GM18508 (cell line): ENCODE measurements at regions not wholly inside any gene's neighbourhood (a gene's known extent, or its start where the extent isn't known, plus 50 kb on each side); places are given as distances from the start of the nearest gene placed in this dataset.
"Not testable (repeated sequence)": the region's sequence is repeated elsewhere in the genome, so short reads cannot be mapped to it uniquely, and the experiment has no call there.

Experiments
- ATAC-seq: cut with Tn5 transposase; IDR thresholded peaks from one replicate; pipeline ENCODE4 v1.9.1; 2021; ENCODE audit warnings: moderate number of reproducible peaks; ENCODE audit not compliant: insufficient read depth, unreplicated experiment

DNA sequence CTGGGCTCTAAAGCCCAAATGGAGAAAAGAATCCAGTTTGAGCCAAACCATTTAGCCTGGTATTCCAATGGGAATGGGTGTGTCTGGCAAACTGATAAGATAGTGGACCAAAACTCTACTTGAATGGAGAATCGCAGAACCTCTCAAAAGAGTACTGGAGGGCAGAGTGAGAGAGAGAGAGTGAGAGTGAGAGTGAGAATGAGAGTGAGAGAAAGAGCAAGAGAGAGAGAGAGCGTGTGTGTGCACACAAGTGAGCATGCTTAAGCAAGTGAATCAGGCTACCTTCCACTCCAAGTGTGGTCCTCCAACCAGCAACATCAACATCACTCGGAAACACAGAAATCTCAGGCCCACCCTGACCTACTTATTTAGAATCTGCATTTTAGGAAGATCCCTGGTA lies 58.8 kb downstream of the UQCRFS1 start:
- ATAC-seq, result no peak

DNA sequence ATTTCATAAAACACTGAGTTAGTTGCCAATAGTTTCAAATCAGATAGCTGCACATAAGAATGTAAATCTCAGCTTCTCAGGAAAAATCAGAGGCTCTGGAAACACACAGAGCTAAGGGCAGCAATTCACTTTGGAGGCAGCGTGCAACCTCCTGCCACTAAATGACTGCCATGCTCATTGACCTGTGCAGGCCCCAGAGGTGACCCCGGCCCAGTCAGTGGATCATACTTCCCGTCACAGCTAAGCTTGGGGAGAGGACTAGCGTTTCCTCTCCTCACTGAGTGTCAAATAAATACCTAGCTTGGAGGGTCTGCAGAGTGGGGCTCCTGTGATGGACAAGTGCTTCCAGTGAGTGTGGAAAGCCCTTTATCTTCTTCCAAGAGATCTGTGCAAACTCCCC lies 67.2 kb downstream of the UQCRFS1 start:
- no peak for ATAC-seq

DNA sequence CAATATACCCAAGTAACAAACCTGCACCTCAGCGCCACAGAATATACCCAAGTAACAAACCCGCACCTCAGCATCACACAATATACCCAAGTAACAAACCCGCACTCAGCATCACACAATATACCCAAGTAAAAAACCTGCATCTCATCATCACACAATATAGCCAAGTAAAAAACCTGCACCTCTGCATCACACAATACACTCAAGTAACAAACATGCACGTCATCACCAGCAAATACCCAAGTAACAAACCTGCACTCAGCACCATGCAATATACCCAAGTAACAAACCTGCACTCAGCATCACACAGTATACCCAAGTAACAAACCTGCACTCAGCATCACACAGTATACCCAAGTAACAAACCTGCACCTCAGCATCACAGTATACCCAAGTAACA lies 69.8 kb downstream of the UQCRFS1 start:
- no peak for ATAC-seq

DNA sequence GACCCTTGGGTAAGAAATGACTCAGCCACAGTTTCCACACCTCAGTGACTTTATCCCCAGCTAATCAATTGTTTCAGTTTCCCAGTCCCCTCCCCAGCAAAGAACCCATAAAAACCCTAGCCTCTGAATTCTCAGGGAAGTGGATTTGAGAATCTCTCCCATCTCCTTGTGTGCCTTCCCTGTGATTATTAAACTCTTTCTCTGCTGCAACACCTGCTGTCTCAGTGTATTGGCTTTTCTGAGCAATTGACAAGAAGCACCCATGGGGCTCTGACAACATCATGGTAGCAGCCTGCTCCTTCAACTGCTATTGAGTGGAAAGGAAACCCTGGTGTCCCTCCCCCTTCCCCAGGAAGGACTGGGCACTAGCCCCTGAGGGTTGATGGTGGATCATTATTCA lies 73.7 kb downstream of the UQCRFS1 start:
- no peak for ATAC-seq

DNA sequence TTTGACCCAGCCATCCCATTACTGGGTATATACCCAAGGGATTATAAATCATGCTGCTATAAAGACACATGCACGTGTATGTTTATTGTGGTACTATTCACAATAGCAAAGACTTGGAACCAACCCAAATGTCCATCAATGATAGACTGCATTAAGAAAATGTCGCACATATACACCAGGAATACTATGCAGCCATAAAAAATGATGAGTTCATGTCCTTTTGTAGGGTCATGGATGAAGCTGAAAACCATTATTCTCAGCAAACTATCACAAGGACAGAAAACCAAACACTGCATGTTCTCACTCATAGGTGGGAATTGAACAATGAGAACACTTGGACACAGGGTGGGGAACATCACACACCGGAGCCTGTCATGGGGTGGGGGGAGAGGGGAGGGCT lies 74.7 kb downstream of the UQCRFS1 start:
- not testable (repeated sequence) for ATAC-seq

DNA sequence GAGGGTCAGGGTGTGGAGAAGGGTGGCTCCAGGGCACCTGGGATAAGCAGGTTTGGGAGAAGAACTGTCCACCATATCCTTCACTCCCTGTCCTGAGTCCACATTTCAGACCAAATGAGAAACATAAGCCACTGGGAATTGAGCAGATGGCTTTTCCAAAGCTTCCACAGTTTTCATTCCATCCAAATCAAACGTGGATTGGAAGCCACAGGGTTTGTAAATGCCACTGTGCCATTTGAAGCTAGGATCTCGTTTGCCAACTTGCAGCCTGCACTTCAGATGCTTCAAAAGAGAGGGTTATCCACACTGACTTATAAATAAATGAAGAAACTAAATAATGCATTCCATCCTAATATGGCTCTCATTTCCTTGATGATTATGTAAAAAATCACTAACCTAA lies 81.5 kb downstream of the UQCRFS1 start:
- no peak for ATAC-seq

DNA sequence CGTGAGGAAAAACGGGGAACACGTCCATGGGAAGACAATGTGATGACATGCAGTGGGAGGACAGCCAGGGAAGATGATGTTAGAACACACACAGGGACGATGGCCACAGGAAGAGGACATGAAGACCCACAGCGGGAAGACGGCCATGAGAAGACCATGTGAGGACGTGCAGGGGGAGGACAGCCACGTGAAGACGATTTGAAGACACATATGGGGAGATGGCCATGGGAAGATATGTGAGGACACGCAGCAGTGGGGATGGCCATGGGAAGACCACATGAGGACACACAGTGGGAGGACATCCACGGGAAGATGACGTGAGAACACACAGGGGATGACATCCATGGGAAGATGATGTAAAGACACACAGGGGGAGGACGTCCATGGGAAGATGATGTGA lies 83.8 kb downstream of the UQCRFS1 start:
- no peak for ATAC-seq

DNA sequence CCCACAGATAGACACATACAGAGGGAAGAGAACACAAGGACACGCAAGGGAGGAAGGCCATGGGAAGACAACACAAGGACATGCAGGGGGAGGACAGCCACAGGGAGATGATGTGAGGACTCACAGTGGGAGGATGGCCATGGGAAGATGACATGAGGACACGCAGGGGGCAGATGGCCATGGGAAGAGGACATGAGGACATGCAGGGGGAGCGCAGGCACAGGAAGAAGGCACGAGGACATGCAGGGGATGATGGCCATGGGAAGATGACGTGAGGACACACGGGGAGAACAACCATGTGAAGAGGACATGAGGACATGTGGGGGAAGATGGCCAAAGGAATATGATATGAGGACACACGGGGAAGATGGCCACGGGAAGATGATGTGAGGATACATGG lies 84.7 kb downstream of the UQCRFS1 start:
- no peak for ATAC-seq

DNA sequence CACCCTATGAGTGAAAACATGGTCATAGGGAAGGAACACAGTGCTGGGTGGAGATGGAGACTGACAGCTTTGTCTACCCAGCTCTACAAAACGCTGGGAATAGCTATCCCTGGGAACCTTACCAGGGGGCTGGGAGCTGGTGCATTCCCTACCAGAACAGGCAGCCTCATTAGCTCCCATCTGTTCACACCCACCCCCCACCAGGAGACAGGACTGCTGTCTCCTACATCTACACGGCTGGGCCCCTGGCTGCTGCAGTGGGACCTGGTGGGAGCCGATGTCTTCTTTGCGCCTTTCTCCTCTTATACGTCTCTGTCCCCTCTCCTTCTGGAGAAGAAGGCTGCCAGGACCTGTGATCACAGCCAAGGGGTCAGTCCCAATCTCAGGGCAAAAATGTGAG lies 90.8 kb downstream of the UQCRFS1 start:
- no peak for ATAC-seq

DNA sequence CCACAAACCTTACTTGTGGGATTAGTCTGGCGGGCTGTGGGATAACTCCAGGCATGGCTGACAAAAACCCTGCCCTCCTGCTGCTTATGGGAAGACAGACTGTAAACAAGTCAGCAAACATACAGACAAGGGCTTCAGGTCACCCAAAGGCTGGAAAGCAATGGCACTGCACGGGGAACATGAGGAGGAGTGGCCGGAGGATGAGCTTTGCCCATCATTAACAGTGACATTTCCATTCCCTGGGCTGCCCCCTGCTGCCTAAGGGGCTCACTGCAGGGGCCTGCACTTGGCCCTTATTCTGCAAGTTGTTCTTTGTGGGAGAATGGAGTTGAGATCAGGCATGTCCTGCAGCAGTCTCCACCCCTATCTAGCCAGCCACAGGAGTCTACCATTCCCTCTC lies 91.3 kb downstream of the UQCRFS1 start:
- ATAC-seq, result no peak

DNA sequence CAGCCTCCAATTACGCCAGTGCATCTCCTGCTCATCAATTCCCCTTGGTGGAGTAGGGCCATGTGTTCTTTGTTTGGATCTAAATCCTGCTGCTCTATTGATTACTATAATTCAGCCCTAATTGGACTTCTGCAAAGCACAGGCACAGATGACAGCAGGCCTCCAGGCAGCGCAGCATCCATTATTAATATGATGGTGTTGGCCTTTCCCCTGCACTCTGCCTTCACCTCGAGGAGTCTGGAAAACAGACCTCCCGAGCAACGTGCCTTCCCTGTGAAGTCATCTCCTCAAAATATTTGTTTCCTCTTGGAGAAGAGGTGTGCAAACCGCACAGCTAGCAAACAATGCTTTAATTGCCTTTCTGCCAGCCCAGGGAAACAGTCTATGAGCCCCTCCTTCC lies 92.5 kb downstream of the UQCRFS1 start:
- no peak for ATAC-seq

DNA sequence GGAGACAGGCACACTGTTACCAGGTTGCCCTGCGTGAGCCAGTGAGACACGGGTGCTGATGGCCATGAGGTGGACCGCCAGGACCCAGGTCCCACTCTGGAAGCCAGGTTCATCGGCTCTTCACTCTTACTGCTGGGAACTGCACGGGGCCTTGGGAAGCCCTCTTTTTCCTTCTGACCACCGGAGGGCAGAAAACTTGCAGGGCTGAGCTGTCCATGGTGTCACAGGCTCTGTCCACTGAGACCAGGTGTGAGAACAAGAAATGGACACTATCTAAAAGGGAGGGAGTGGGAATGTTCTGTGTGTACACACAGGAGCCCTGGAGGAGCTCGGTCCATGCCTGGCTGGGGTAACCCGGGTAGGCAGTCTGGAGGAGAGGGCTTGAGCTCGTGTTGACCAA lies 93.4 kb downstream of the UQCRFS1 start:
- no peak for ATAC-seq

DNA sequence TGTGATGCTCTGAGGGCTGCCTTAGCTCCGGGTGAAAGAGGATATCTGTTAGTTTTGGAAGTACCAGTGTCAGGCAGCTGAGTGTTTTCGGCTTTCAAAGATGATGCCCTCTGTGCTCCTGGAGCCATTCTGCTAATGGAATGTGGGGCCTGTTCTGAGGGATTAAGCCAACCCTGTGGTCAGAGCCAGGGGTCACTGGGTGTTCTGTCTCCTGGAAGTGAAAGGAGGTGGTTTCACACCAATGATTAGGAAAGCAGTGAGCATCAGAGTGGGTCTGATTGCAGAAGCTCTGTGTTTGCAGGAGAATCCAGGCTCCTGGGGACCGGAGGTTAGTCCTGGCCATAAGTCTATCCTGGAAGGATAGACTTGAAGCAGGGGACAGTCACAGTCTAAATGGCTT lies 94.6 kb downstream of the UQCRFS1 start:
- no peak for ATAC-seq

DNA sequence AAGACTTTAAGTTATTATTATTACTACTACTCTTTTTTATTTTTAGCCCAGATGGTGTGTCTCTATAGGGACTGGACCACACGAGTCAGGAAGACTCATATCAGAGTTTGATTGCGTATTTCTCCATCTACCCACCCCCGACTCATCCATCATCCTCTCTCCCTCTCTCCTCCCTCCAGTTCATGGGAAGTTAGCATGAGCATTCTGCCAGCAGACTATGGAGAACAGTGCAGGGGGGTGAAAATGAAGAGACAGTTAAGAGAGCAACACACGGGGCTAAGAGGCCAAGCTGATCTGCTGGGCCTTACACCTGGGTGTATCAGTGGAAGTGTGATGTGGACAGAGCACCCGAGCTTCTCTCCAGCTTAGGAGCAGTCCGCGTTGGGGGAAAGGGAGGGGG lies 95.0 kb downstream of the UQCRFS1 start:
- no peak for ATAC-seq

DNA sequence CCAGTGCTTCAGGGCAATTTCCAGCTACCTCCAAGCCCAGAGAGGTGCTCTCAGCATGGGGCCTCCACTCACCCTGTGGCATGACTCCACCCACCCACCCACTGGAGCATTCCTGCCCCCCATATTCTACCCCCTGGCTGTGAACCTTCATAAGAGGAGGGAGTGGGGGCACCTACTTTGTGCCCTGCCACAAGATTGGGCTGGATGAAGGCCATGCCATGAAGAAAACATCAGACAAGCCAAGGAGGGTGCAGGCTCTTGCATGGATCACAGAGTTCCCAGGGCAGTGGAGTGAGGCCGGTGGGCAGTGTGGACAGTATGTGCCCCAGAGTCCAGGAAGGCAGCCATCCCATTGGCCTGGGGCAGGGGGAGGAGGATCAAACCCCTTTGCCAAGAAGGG lies 97.8 kb downstream of the UQCRFS1 start:
- ATAC-seq, result no peak

DNA sequence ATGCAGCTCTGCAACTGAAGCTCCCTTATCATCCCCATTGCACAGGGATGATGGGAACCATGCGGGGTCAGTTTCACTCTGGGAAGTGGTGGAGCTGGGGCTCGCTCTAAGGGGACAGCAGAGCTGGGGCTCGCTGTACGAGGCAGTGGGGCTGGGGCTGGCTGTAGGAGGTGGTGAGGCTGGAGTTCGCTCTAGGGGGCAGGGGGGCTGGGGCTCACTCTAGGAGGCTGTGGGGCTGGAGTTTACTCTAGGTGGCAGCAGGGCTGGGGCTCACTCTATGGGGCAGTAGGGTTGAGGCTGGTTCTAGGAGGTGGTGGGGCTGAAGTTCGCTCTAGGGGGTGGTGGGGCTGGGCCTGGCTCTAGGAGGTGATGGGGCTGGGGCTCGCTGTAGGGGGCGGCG lies 99.1 kb downstream of the UQCRFS1 start:
- no peak for ATAC-seq

DNA sequence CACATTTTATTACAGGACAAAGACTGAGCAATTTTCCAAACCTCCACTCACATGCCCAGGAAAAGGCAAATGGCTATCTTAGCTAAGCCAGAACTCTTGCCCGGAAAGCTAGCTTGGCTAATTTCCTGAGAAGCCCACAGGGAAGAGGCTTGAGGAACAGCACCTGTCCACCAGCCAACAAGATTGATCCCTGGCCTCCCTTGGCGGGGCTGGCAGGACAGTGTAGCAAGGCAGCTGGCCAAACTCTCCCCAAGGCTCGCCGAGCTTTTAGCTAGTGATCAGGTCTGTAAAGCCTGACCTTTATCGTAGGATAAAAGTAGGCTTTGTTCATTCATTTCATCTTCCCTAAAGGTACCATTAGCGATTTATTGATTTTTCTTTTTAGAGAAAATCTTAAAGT lies 101.4 kb downstream of the UQCRFS1 start:
- ATAC-seq, result no peak

DNA sequence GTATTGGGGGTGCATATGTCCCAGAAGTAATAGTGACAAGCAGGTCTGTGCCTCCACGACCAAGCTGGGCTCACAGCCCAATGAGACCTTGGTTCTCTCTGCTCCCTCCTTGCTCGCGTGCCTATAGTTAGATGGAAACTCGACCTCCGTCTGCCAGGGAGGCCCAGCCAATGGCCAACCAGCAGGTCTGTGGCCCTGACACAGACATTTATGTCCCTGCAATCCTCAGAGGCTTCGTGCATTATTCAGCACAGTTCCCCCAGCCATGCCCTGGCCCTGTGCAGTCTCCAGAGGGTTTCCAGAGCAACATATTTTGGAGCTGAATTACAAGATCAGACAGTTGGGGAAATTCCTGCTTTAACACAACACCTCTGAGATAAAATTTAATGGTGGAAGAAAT lies 105.1 kb downstream of the UQCRFS1 start:
- ATAC-seq, result no peak

DNA sequence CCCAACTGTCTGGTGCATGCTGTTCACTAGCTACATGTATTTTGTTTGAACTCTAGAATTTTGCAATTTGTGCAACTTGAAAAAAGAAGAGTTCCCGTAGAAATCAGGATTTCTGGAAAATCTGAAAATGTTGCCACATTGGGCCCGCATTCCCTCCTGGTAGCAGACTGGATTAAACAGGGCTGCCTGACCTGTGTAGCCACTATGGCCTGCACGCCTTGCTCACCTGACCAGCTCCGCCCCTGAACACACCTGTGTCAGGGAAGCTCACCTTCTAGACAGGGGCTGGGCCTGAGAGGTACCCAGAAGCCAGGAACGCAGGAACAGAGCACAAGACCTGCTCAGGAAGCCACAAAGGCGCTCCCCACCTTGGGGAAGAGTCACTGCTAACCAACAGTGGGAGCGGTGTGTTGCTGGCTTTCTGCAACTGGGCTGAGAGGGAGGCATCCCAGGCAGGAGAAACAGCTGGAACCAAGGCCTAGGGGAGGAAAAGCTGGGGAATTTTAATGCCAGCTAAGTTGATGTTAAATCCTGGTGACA lies 106.5 kb downstream of the UQCRFS1 start:
- no peak for ATAC-seq

DNA sequence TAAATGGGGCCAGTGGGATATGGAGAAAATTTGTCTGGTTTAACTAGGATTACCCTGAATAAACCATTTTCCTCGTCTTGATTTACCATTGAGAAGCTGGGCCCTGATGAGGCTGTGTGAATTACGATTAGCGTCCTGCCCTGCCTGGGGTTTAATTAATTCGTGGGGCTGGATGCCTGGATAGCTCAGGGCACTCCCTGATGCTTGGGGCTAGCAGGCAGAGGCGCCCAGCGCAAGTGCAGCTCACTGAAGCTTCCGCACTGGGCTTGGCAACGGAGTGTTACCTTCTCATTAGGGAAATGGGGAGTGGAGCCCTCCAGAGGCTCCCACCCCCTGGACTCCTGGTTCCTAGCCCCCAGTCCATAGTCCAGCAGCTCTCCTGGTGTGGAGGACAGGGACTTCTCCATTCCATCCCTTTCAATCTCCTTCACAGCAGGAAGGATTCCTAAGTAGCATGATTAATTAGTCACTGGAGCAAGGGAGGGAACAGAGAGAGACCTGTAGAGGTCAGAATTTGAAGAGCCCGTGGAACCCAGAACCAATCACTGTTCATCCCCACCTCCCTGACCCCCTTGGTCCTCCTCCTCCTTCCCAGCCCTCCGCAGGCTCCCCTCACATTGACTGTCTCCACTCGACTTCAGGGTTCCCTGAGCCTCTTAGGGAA lies 107.2 kb downstream of the UQCRFS1 start:
- ATAC-seq, result no peak

DNA sequence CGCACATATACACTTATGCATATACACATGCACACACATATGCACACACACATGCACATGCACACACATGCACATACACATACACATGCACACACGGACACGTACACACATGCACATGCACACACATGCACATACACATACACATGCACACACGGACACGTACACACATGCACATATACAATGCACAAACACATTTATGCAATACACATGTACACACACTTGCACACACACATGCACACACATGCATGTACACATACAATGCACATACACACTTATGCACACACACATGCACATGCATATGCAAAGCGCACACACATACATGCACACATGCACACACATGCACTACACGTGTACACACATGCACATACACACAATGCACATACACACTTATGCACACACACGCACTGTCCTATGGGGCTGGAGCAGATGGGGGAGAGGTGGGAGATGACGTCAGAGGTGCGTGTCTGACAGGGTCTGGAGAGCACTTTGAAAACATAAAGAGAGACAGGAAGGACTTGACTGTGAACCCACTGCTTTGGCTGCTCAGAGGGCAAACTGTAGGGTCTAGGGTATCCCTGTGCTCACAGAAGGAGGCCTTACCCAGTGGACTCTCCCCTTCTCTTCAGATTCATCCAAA lies 108.2 kb downstream of the UQCRFS1 start:
- ATAC-seq, result no peak

DNA sequence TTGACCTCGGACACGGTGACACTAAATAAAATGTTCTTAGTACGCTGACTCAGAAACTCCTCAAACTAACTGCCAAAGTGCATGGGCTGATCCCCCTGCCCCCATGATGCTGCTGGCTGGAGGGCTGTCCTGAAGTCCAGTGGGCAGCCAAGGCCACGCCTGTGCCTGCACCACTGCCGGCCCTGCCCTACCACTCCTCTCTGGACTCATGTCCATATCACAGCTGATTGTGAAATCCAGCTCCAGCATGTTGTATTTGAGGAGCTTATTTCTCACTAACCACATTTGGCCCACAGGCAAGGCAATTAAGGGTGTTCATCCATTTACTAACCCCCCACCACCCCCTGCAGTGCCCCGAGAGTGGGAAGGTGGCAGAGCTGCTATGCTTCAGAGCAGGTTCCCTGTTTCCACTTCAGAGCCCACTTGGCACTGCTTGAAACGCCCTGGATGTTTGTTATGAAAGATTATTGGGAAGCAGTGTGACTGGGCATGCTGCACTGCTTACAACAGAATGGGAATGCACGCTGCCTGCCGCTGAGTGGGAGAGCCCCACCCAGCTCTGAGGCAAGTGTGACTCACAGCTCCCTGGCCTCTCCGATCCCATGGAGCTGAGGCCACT lies 114.0 kb downstream of the UQCRFS1 start:
- ATAC-seq, result no peak
